Mesenchymal stem cell (in vitro differentiated cells and primary cell): ENCODE measurements at regions not wholly inside any gene's neighbourhood (a gene's known extent, or its start where the extent isn't known, plus 50 kb on each side); places are given as distances from the start of the nearest gene placed in this dataset.

ENCODE experiments used
- DNase-seq: peaks from one replicate; pipeline ENCODE4 v3.0.0-alpha.2; 2013
- H2AFZ ChIP-seq: one replicate; pipeline ENCODE4 v1.6.1; 2013; ENCODE audit warnings: low read depth, mild to moderate bottlenecking, control low read depth, inconsistent platforms, low read length, moderate library complexity
- H2AK5ac ChIP-seq: 2 replicates; pipeline ENCODE4 v1.6.1; 2013; ENCODE audit warnings: low read length, moderate library complexity, mild to moderate bottlenecking, inconsistent platforms; ENCODE audit not compliant: severe bottlenecking
- H2BK120ac ChIP-seq: one replicate; pipeline ENCODE4 v1.6.1; 2013; ENCODE audit warnings: low read depth, mild to moderate bottlenecking, inconsistent platforms, low read length, moderate library complexity
- H2BK12ac ChIP-seq, 2 experiments: one replicate each; pipeline ENCODE4 v1.6.1; 2013; ENCODE audit warnings: inconsistent platforms in 2 of 2, low read length in 2 of 2, mild to moderate bottlenecking in 2 of 2, moderate library complexity in 2 of 2, control low read depth in 1 of 2
- H2BK15ac ChIP-seq: one replicate; pipeline ENCODE4 v1.6.1; 2013; ENCODE audit warnings: mild to moderate bottlenecking, low read depth, inconsistent platforms; ENCODE audit not compliant: poor library complexity, severe bottlenecking
- H2BK5ac ChIP-seq: 2 replicates; pipeline ENCODE4 v1.6.1; 2013; ENCODE audit warnings: low read depth, mild to moderate bottlenecking, low read length, control low read depth, inconsistent platforms; ENCODE audit not compliant: poor library complexity, severe bottlenecking
- H3K14ac ChIP-seq, 2 experiments: one replicate each; pipeline ENCODE4 v1.6.1; 2013; ENCODE audit warnings: inconsistent platforms in 2 of 2, low read length in 2 of 2, control low read depth in 1 of 2, mild to moderate bottlenecking in 1 of 2, moderate library complexity in 1 of 2
- H3K18ac ChIP-seq, 2 experiments: one replicate each; pipeline ENCODE4 v1.6.1; 2013; ENCODE audit warnings: inconsistent platforms in 2 of 2, low read length in 2 of 2, control low read depth in 1 of 2, low read depth in 1 of 2, mild to moderate bottlenecking in 1 of 2
- H3K23ac ChIP-seq, 2 experiments: one replicate each; pipeline ENCODE4 v1.6.1; 2013; ENCODE audit warnings: inconsistent platforms in 2 of 2, low read length in 2 of 2, mild to moderate bottlenecking in 2 of 2, moderate library complexity in 2 of 2, control low read depth in 1 of 2
- H3K27ac ChIP-seq: 2 replicates; pipeline ENCODE4 v1.5.1; 2013; ENCODE audit warnings: mild to moderate bottlenecking, moderate library complexity, low read length, control low read depth, inconsistent platforms; ENCODE audit not compliant: poor library complexity, severe bottlenecking
- H3K27me3 ChIP-seq, 2 experiments: 2 replicates each; pipeline versions ENCODE4 v1.6.1 to v1.7.0; 2013; ENCODE audit warnings: low read length in 2 of 2, mild to moderate bottlenecking in 2 of 2, moderate library complexity in 2 of 2, control low read depth in 1 of 2, inconsistent platforms in 1 of 2; ENCODE audit not compliant: control insufficient read depth in 1 of 2, insufficient read depth in 1 of 2
- H3K36me3 ChIP-seq, 2 experiments: 2 replicates each; pipeline versions ENCODE4 v1.6.1 to v1.7.0; 2013; ENCODE audit warnings: low read length in 2 of 2, control low read depth in 1 of 2, inconsistent platforms in 1 of 2, low read depth in 1 of 2, mild to moderate bottlenecking in 1 of 2; ENCODE audit not compliant: insufficient read depth in 2 of 2, control insufficient read depth in 1 of 2
- H3K4ac ChIP-seq, 2 experiments: one replicate each; pipeline ENCODE4 v1.6.1; 2013; ENCODE audit warnings: inconsistent platforms in 2 of 2, low read length in 2 of 2, mild to moderate bottlenecking in 2 of 2, moderate library complexity in 2 of 2, control low read depth in 1 of 2, low read depth in 1 of 2
- H3K4me1 ChIP-seq: 2 replicates; pipeline ENCODE4 v1.6.1; 2013; ENCODE audit warnings: low read depth, low read length, control low read depth; ENCODE audit not compliant: control insufficient read depth, insufficient read depth
- H3K4me2 ChIP-seq: 2 replicates; pipeline ENCODE4 v1.6.1; 2013; ENCODE audit warnings: low read length, mild to moderate bottlenecking, inconsistent platforms; ENCODE audit not compliant: poor library complexity, severe bottlenecking
- H3K4me3 ChIP-seq, 2 experiments: 2 replicates each; pipeline versions ENCODE4 v1.5.1 to v1.7.0; 2013; ENCODE audit warnings: low read length in 2 of 2, mild to moderate bottlenecking in 2 of 2, control low read depth in 1 of 2, low read depth in 1 of 2; ENCODE audit not compliant: insufficient read depth in 1 of 2
- H3K79me1 ChIP-seq: replicated peaks from 2 replicates; pipeline ENCODE4 v1.6.1; 2013; ENCODE audit warnings: mild to moderate bottlenecking, control low read depth, low read length, inconsistent platforms; ENCODE audit not compliant: poor library complexity, severe bottlenecking
- H3K9ac ChIP-seq: 2 replicates; pipeline ENCODE4 v1.7.0; 2013; ENCODE audit warnings: mild to moderate bottlenecking, low read length, moderate library complexity
- H3K9me3 ChIP-seq: 2 replicates; pipeline ENCODE4 v1.7.0; 2013; ENCODE audit warnings: mild to moderate bottlenecking, low read length; ENCODE audit not compliant: control insufficient read depth
- H4K8ac ChIP-seq: one replicate; pipeline ENCODE4 v1.6.1; 2013; ENCODE audit warnings: inconsistent platforms, mild to moderate bottlenecking, low read length, moderate library complexity
- H4K91ac ChIP-seq: one replicate; pipeline ENCODE4 v1.6.1; 2013; ENCODE audit warnings: mild to moderate bottlenecking, low read length, inconsistent platforms
- WGBS: methylation state at CpG from one replicate; pipeline ENCODE4 v1.1.7; 2013; ENCODE audit warnings: mixed read lengths; 5-methylcytosine and 5-hydroxymethylcytosine counted together

- no peak overlapping the region for H3K27ac ChIP-seq
- no peaks in the 10 kb centered on the region for H3K9me3 ChIP-seq
- H3K79me1 ChIP-seq = no peaks in the 10 kb centered on the region
- no peak overlapping the region for H3K18ac ChIP-seq
- H2AFZ ChIP-seq = no peak overlapping the region
- no peaks in the 10 kb centered on the region for H3K27me3 ChIP-seq
- no CpG with 5 or more reads among the region's 1 CpG for WGBS
- H3K36me3 ChIP-seq = no peaks in the 10 kb centered on the region
- H2BK15ac ChIP-seq = no peak overlapping the region
- H3K4ac ChIP-seq = no peak overlapping the region
- no peak overlapping the region for H3K14ac ChIP-seq
- no peak overlapping the region for H2BK5ac ChIP-seq
- no peak overlapping the region for H3K23ac ChIP-seq
- H2AK5ac ChIP-seq = no peak overlapping the region
- H4K91ac ChIP-seq = no peak overlapping the region
- no peak for DNase-seq
- peak overlapping the region; percentile 68 for H3K9ac ChIP-seq
- H3K4me3 ChIP-seq = no peak overlapping the region
- no peak overlapping the region for H3K4me2 ChIP-seq
- H2BK12ac ChIP-seq = no peak overlapping the region
- no peak overlapping the region for H2BK120ac ChIP-seq
- H4K8ac ChIP-seq = no peak overlapping the region
- H3K4me1 ChIP-seq = no peaks in the 10 kb centered on the region
These were observed 106.3 kb upstream of the ANO3 start for GRCh38 chr11:26225646-26226045.

DNA sequence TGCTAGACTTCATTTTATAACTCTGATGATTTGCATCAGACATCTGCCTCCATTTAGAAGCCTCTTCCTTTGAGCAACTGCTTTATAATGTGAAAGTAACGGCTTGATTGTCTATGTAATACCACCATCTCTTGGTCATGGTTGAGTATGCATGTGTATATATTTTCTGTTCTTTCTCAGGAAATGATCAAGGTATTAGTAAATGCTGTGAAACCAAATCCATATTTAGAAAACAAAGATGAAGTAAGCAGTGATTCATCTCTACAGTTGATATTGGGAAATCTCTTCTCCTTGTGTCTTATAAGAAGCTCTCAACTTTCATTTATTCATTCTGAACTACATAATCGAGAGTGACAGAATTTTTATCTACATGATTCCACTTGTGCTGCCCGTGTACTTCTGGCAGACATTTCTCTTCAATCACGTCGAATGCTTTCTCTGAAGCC, 104.6 kb upstream of the ANO3 start:
- no peak overlapping the region for H3K4me3 ChIP-seq
- no peak overlapping the region for H2BK12ac ChIP-seq
- no peak overlapping the region for H3K4me2 ChIP-seq
- H4K8ac ChIP-seq = no peak overlapping the region
- peak overlapping the region; percentile 68 for H3K9ac ChIP-seq
- H3K27ac ChIP-seq = no peak overlapping the region
- H2BK15ac ChIP-seq = no peak overlapping the region
- no peaks in the 10 kb centered on the region for H3K27me3 ChIP-seq
- H2BK5ac ChIP-seq = no peak overlapping the region
- no peak overlapping the region for H3K23ac ChIP-seq
- no peak overlapping the region for H2BK120ac ChIP-seq
- H3K79me1 ChIP-seq = no peaks in the 10 kb centered on the region
- H3K36me3 ChIP-seq = no peaks in the 10 kb centered on the region
- WGBS = 29% methylated on average over 3 of the region's 5 CpGs
- no peaks in the 10 kb centered on the region for H3K4me1 ChIP-seq
- no peak overlapping the region for H2AFZ ChIP-seq
- H3K14ac ChIP-seq = no peak overlapping the region
- no peak overlapping the region for H3K4ac ChIP-seq
- H3K18ac ChIP-seq = no peak overlapping the region
- no peaks in the 10 kb centered on the region for H3K9me3 ChIP-seq
- H4K91ac ChIP-seq = no peak overlapping the region
- no peak overlapping the region for H2AK5ac ChIP-seq
- peak; percentile 83 for DNase-seq

DNA sequence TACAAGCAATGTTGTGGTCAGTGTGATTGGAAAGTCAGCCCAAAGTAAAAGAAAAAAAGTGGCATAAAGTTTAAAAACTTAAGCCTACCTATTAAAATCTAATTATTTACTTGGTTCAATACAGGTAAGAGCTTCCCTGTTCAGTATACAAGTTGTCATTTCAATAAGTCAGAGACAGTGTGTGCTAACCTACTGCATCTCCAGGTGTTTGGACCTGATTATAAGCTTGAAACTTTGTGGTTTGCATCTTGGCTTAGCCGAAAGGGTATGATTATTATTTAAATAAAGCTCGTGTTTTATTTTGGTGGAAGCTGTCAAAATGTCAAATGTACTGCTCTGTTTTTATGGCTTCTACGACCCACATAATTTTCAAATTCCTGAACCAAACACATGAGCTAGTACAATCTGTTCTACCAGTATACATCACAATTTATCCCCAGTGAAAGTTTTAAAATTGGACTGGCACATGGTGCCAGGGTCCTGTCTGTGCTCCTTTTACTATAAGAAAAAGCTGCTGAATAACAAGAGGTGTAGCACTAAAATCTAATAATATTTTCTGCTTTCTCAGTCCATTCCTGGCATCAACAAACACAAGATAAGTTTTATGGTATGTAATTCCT, 103.9 kb upstream of the ANO3 start:
- no peak overlapping the region for H2AFZ ChIP-seq
- no peak overlapping the region for H3K4me2 ChIP-seq
- 43% methylated on average over 2 of the region's 3 CpGs for WGBS
- no peak overlapping the region for H2BK5ac ChIP-seq
- H4K8ac ChIP-seq = no peak overlapping the region
- H3K36me3 ChIP-seq = no peaks in the 10 kb centered on the region
- no peak overlapping the region for H2AK5ac ChIP-seq
- H3K4ac ChIP-seq = no peak overlapping the region
- no peak overlapping the region for H3K18ac ChIP-seq
- no peaks in the 10 kb centered on the region for H3K27me3 ChIP-seq
- H3K27ac ChIP-seq = no peak overlapping the region
- no peak overlapping the region for H2BK12ac ChIP-seq
- no peak overlapping the region for H3K14ac ChIP-seq
- H3K79me1 ChIP-seq = no peaks in the 10 kb centered on the region
- H2BK120ac ChIP-seq = no peak overlapping the region
- H3K4me3 ChIP-seq = no peak overlapping the region
- no peak overlapping the region for H2BK15ac ChIP-seq
- H3K4me1 ChIP-seq = no peaks in the 10 kb centered on the region
- H3K9me3 ChIP-seq = no peaks in the 10 kb centered on the region
- H3K9ac ChIP-seq = peak overlapping the region; percentile 60
- no peak overlapping the region for H3K23ac ChIP-seq
- no peak overlapping the region for H4K91ac ChIP-seq
- DNase-seq = no peak

DNA sequence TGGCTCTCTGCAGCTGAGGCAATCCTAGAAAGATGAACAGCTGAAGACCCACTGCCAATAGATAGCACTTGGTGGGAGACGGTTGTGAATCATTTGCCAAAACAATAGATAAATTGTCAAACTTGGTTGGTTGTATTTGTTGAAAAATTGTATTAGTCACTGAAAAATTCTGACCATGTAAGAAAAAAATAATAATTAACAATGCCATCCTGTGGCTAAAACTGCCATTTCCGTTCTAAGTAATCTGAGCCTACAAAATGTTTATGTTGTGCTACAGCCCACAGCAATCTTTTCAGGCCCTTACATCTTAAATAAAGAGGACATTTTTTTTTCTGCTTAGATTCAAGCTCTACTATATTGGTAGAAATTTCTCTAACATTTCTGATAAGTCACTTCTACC, 103.2 kb upstream of the ANO3 start:
- Histone ChIP-seq H2AK5ac (peak overlapping the region; percentile 59), H3K4me2 (no peak overlapping the region), H3K4me3 (no peak overlapping the region), H4K91ac (no peak overlapping the region), H3K4ac (no peak overlapping the region), H3K27me3 (no peaks in the 10 kb centered on the region), H3K79me1 (no peaks in the 10 kb centered on the region), H2BK12ac (no peak overlapping the region), H2AFZ (no peak overlapping the region), H3K27ac (peak overlapping the region; percentile 74), H4K8ac (no peak overlapping the region), H3K18ac (no peak overlapping the region), H3K14ac (no peak overlapping the region), H3K9ac (no peak overlapping the region), H3K9me3 (no peaks in the 10 kb centered on the region), H3K4me1 (no peaks in the 10 kb centered on the region), H2BK120ac (no peak overlapping the region), H3K23ac (no peak overlapping the region), H2BK15ac (no peak overlapping the region), H2BK5ac (no peak overlapping the region), H3K36me3 (no peaks in the 10 kb centered on the region)
- DNase-seq = peak; percentile 13
- 36% methylated on average over 2 of the region's 2 CpGs for WGBS
